ENCODE measurements at regions not wholly inside any gene's neighbourhood (a gene's known extent, or its start where the extent isn't known, plus 50 kb on each side); places are given as distances from the start of the nearest gene placed in this dataset.

- in situ Hi-C loops (cut with HindIII; ENCODE audit: extremely low pct_ligation_motif_present, low pct_unique_long_range_greater_than_20kb): no loop called here
- H3K79me2 ChIP-seq (ENCODE audit: insufficient read depth, low read length): no peaks in the 10 kb centered on the region
- DNase-seq (ENCODE audit: low spot score) (no peak), ATAC-seq (no peak), FAIRE-seq (no peak)
- H3K4me3 ChIP-seq (replicated peaks in 1 of 3; ENCODE audit: insufficient read depth in 1 of 3, low read depth in 2 of 3, low read length in 3 of 3): no peak overlapping the region
- no peaks in the 10 kb centered on the region for H3K36me3 ChIP-seq (replicated peaks in 1 of 2; ENCODE audit: control insufficient read depth in 1 of 2, insufficient read depth in 2 of 2, low read length in 2 of 2)
- H3K9me3 ChIP-seq (ENCODE audit: low read length): no peaks in the 10 kb centered on the region
- H3K9ac ChIP-seq (ENCODE audit: insufficient read depth, low read depth, low read length): no peak overlapping the region
- BruUV-seq (replicated peaks): no TSS peak
- H2AFZ ChIP-seq (ENCODE audit: low read length): no peak overlapping the region
- no peaks in the 10 kb centered on the region; the same call in 1 of the 2 replicates for H4K20me1 ChIP-seq (ENCODE audit: insufficient read depth, low read length)
- intact Hi-C loops (cut with micrococcal nuclease; ENCODE audit: unreplicated experiment): no loop called here
- WGBS (ENCODE audit: low lambda C conversion rate): 0% methylated on average over 2 of the region's 2 CpGs
- TF ChIP-seq ZNF761 (CRISPR knock-in tag; conservative IDR thresholded peaks at IDR 0.05) (no peak), RBM22 (optimal IDR thresholded peaks at IDR 0.05; ENCODE audit: low read length) (no peak), ZNF33A (CRISPR knock-in tag; IDR thresholded peaks at IDR 0.05; ENCODE audit: borderline replicate concordance) (no peak), ESRRA (CRISPR knock-in tag; IDR thresholded peaks at IDR 0.05; ENCODE audit: low read depth) (no peak), JUN (CRISPR knock-in tag; IDR thresholded peaks at IDR 0.05) (no peak), ZFY (CRISPR knock-in tag; IDR thresholded peaks at IDR 0.05) (no peak), MTF2 (CRISPR knock-in tag; IDR thresholded peaks at IDR 0.05; ENCODE audit: borderline replicate concordance) (no peak), HDAC6 (IDR thresholded peaks at IDR 0.05; ENCODE audit: low read depth, low read length) (no peak), SRSF4 (IDR thresholded peaks at IDR 0.05; ENCODE audit: low read depth, low read length, poor library complexity, severe bottlenecking) (no peak), JUNB (CRISPR knock-in tag; IDR thresholded peaks at IDR 0.05; ENCODE audit: borderline replicate concordance) (no peak)
- H3K27ac ChIP-seq (ENCODE audit: extremely low read length, insufficient read depth, low read length): no peak overlapping the region
- H3K4me2 ChIP-seq (ENCODE audit: low read depth, low read length): no peak overlapping the region
- ChIA-PET CTCF (ENCODE audit: low intra/inter-chr PET ratio, low total read pairs) (no interaction called here), POLR2A (no interaction called here)
- no peaks in the 10 kb centered on the region; a peak in 2 of 5 replicates for H3K27me3 ChIP-seq (ENCODE audit: control insufficient read depth in 1 of 2, insufficient read depth in 2 of 2, low read length in 2 of 2)
- no peaks in the 10 kb centered on the region for H3K4me1 ChIP-seq (ENCODE audit: insufficient read depth, low read length)
Measured at GRCh38 chr11:121754598-121754997, 301.8 kb upstream of the SORL1-AS1 start.

- Histone ChIP-seq H4K20me1 (ENCODE audit: insufficient read depth, low read length) (no peaks in the 10 kb centered on the region), H3K4me2 (ENCODE audit: low read depth, low read length) (no peak overlapping the region), H3K36me3 (replicated peaks in 1 of 2; ENCODE audit: control insufficient read depth in 1 of 2, insufficient read depth in 2 of 2, low read length in 2 of 2) (no peaks in the 10 kb centered on the region), H3K4me1 (ENCODE audit: insufficient read depth, low read length) (no peaks in the 10 kb centered on the region), H3K27ac (ENCODE audit: extremely low read length, insufficient read depth, low read length) (no peak overlapping the region), H3K27me3 (ENCODE audit: control insufficient read depth in 1 of 2, insufficient read depth in 2 of 2, low read length in 2 of 2) (no peaks in the 10 kb centered on the region; a peak in 1 of 5 replicates), H3K9ac (ENCODE audit: insufficient read depth, low read depth, low read length) (no peak overlapping the region), H3K79me2 (ENCODE audit: insufficient read depth, low read length) (no peaks in the 10 kb centered on the region), H3K4me3 (replicated peaks in 1 of 3; ENCODE audit: insufficient read depth in 1 of 3, low read depth in 2 of 3, low read length in 3 of 3) (no peak overlapping the region), H2AFZ (ENCODE audit: low read length) (no peak overlapping the region), H3K9me3 (ENCODE audit: low read length) (no peaks in the 10 kb centered on the region)
- in situ Hi-C loops (cut with HindIII; ENCODE audit: extremely low pct_ligation_motif_present, low pct_unique_long_range_greater_than_20kb): no loop called here
- no peak for FAIRE-seq
- intact Hi-C loops (cut with micrococcal nuclease; ENCODE audit: unreplicated experiment): no loop called here
- ATAC-seq: no peak
- CTCF ChIA-PET (ENCODE audit: low intra/inter-chr PET ratio, low total read pairs): no interaction called here
- POLR2A ChIA-PET: no interaction called here
- BruUV-seq (replicated peaks): no TSS peak
- TF ChIP-seq ZZZ3 (CRISPR knock-in tag; IDR thresholded peaks at IDR 0.05; ENCODE audit: borderline replicate concordance) (no peak), PRMT3 (CRISPR knock-in tag; IDR thresholded peaks at IDR 0.05; ENCODE audit: borderline replicate concordance, low read depth) (no peak), HMGA1 (CRISPR knock-in tag; conservative IDR thresholded peaks at IDR 0.05) (no peak)
- WGBS (ENCODE audit: low lambda C conversion rate): 0% methylated on average over 3 of the region's 3 CpGs
- no peak for DNase-seq (ENCODE audit: low spot score)
Measured at GRCh38 chr11:121749691-121750090, 296.9 kb upstream of the SORL1-AS1 start.

All from HepG2 (cell line).